ENCODE measurements at regions not wholly inside any gene's neighbourhood (a gene's known extent, or its start where the extent isn't known, plus 50 kb on each side); places are given as distances from the start of the nearest gene placed in this dataset.

DNA sequence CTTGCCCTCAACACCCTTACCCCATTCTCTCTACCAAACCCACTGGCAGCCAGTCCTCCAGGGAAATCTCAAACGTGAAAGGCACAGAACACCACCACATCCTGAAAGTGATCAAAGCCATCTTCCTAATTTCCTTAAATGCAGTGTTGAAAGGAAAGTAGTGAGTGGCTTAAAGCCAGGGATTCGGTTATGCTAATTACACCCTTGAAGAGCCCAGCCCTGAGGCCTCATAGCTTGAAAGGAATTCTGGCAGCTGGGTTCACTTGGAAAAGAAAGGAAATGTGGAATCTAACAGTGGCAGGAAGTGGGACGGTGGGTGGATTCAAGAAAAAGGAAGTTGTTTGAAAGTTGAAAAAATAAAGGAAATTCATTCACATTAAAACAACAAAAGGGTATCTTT is 73.0 kb upstream of the FICD start:
- ChIA-PET POLR2A (no interaction called here), CTCF (no interaction called here)
- H3K9me3 Mint-ChIP-seq, result peaks cover 0 to 4% (median 0%) of the 10 kb centered on the region in 3 donors
- peaks cover 21 to 48% of the 10 kb centered on the region in 2 donors for H3K27me3 Mint-ChIP-seq
- H3K4me1 ChIP-seq (ENCODE audit: control insufficient read depth in 1 of 2, extremely low read depth in 1 of 2, insufficient read depth in 2 of 2, low read length in 2 of 2), result no peaks in the 10 kb centered on the region
- H3K27me3 ChIP-seq (replicated peaks in 1 of 2; ENCODE audit: control insufficient read depth in 2 of 2, extremely low read depth in 1 of 2, insufficient read depth in 2 of 2, low read length in 1 of 2), result peaks cover 2 to 8% of the 10 kb centered on the region in 2 experiments
- no peak overlapping the region for H3K4me3 ChIP-seq (ENCODE audit: control insufficient read depth in 1 of 2, extremely low read depth in 1 of 2, low read length in 1 of 2)
- no peak overlapping the region for H3K27ac Mint-ChIP-seq
- WGBS (ENCODE audit: insufficient coverage), result no CpG with 5 or more reads among the region's 3 CpGs
- peaks cover 0 to 5% (median 0%) of the 10 kb centered on the region in 3 donors for H3K4me1 Mint-ChIP-seq
- H3K9me3 ChIP-seq, result no peaks in the 10 kb centered on the region
- ATAC-seq (replicated peaks in 1 of 4), result no peak
- H3K36me3 ChIP-seq (ENCODE audit: control insufficient read depth in 2 of 2, extremely low read depth in 1 of 2, insufficient read depth in 1 of 2, low read length in 1 of 2), result no peaks in the 10 kb centered on the region
- no peaks in the 10 kb centered on the region for H3K36me3 Mint-ChIP-seq
- no peak overlapping the region for H3K27ac ChIP-seq (ENCODE audit: low read length)
- no peak for DNase-seq
- no peak overlapping the region for H3K4me3 Mint-ChIP-seq

DNA sequence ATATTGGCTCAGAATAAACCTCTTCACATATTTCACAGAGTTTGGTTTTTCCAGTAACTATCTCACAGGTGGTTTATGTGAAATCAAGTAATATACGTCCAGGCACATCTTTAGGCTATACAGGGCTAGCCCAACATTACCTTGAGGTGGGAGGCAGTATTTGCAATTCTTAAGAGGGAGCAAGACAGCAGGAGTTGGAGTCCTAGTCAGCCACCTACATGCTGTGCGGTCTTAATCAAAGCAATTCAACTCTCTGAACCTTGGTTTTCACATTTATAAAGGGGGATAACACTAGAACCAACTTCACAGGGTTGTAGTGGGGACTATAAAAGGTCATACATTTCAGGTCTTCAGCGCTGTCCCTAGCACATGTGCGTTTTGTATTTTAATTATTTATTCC is 73.5 kb upstream of the FICD start:
- no CpG with 5 or more reads among the region's 4 CpGs for WGBS (ENCODE audit: insufficient coverage)
- ATAC-seq (replicated peaks in 1 of 4) (no peak), DNase-seq (no peak)
- Mint-ChIP-seq H3K4me1 (peaks cover 0 to 5% (median 0%) of the 10 kb centered on the region in 3 donors), H3K27ac (no peak overlapping the region), H3K9me3 (peaks cover 0 to 4% (median 0%) of the 10 kb centered on the region in 3 donors), H3K4me3 (no peak overlapping the region), H3K36me3 (no peaks in the 10 kb centered on the region), H3K27me3 (peaks cover 17 to 47% of the 10 kb centered on the region in 2 donors)
- ChIA-PET POLR2A (no interaction called here), CTCF (no interaction called here)
- Histone ChIP-seq H3K27ac (ENCODE audit: low read length) (no peak overlapping the region), H3K36me3 (ENCODE audit: control insufficient read depth in 2 of 2, extremely low read depth in 1 of 2, insufficient read depth in 1 of 2, low read length in 1 of 2) (no peaks in the 10 kb centered on the region), H3K9me3 (no peaks in the 10 kb centered on the region), H3K4me3 (ENCODE audit: control insufficient read depth in 1 of 2, extremely low read depth in 1 of 2, low read length in 1 of 2) (no peak overlapping the region), H3K27me3 (replicated peaks in 1 of 2; ENCODE audit: control insufficient read depth in 2 of 2, extremely low read depth in 1 of 2, insufficient read depth in 2 of 2, low read length in 1 of 2) (peaks cover 0 to 8% of the 10 kb centered on the region in 2 experiments), H3K4me1 (ENCODE audit: control insufficient read depth in 1 of 2, extremely low read depth in 1 of 2, insufficient read depth in 2 of 2, low read length in 2 of 2) (no peaks in the 10 kb centered on the region)

DNA sequence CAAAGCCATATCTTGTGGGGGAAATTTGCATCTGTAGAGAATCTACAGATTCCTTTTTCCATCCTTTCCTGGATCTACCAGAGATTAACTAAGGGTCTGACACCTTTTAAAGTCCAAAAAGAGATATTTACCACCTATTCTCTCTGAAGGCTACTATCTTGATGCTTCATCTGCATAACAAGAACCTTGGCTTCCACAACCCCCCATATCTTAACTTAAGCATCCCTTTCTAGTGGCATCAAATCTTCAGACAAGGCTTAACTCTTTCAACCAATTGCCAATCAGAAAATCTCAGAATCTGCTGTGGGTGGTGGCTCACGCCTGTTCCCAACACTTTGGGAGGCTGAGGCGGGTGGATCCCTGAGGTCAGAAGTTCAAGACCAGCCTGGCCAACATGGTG is 74.3 kb upstream of the FICD start:
- no peaks in the 10 kb centered on the region for H3K4me1 ChIP-seq (ENCODE audit: control insufficient read depth in 1 of 2, extremely low read depth in 1 of 2, insufficient read depth in 2 of 2, low read length in 2 of 2)
- H3K4me1 Mint-ChIP-seq, result peaks cover 0 to 5% (median 0%) of the 10 kb centered on the region in 3 donors
- H3K36me3 ChIP-seq (ENCODE audit: control insufficient read depth in 2 of 2, extremely low read depth in 1 of 2, insufficient read depth in 1 of 2, low read length in 1 of 2), result no peaks in the 10 kb centered on the region
- H3K4me3 Mint-ChIP-seq, result no peak overlapping the region
- ChIA-PET CTCF (no interaction called here), POLR2A (no interaction called here)
- peaks cover 0 to 4% (median 0%) of the 10 kb centered on the region in 3 donors for H3K9me3 Mint-ChIP-seq
- peaks cover 18 to 47% of the 10 kb centered on the region in 2 donors for H3K27me3 Mint-ChIP-seq
- H3K27ac Mint-ChIP-seq, result no peak overlapping the region
- peaks cover 0 to 8% of the 10 kb centered on the region in 2 experiments for H3K27me3 ChIP-seq (replicated peaks in 1 of 2; ENCODE audit: control insufficient read depth in 2 of 2, extremely low read depth in 1 of 2, insufficient read depth in 2 of 2, low read length in 1 of 2)
- 92% methylated on average over 2 of the region's 2 CpGs for WGBS (ENCODE audit: insufficient coverage)
- no peaks in the 10 kb centered on the region for H3K9me3 ChIP-seq
- no peak for ATAC-seq (replicated peaks in 1 of 4)
- no peak for DNase-seq
- H3K4me3 ChIP-seq (ENCODE audit: control insufficient read depth in 1 of 2, extremely low read depth in 1 of 2, low read length in 1 of 2), result no peak overlapping the region
- H3K36me3 Mint-ChIP-seq, result no peaks in the 10 kb centered on the region
- no peak overlapping the region for H3K27ac ChIP-seq (ENCODE audit: low read length)

DNA sequence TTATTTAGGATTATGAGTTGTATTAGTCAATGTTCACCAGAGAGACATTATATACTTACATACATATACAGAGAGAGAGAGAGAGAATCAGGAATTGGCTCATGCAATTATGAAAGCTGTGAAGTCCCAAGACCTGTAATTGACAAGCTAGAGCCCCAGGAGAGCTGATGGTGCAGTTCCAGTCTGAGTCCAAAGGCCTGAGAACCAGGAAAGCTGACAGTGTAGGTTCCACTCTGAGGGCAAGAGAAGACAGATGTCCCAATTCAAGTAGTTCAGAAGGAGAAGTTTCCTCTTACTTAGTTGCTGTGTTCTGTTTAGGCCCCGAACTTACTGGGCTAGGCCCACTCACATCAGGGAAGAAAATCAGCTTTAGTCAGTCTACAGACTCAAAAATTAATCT is 76.4 kb upstream of the FICD start:
- H3K9me3 ChIP-seq, result no peaks in the 10 kb centered on the region
- CTCF ChIA-PET, result no interaction called here
- Mint-ChIP-seq H3K4me3 (no peak overlapping the region), H3K4me1 (peaks cover 0 to 5% (median 0%) of the 10 kb centered on the region in 3 donors), H3K9me3 (peaks cover 0 to 4% (median 0%) of the 10 kb centered on the region in 3 donors), H3K27me3 (peaks cover 18 to 39% of the 10 kb centered on the region in 2 donors), H3K27ac (no peak overlapping the region), H3K36me3 (no peaks in the 10 kb centered on the region)
- H3K4me1 ChIP-seq (ENCODE audit: control insufficient read depth in 1 of 2, extremely low read depth in 1 of 2, insufficient read depth in 2 of 2, low read length in 2 of 2), result no peaks in the 10 kb centered on the region
- no peak overlapping the region for H3K27ac ChIP-seq (ENCODE audit: low read length)
- no CpG with 5 or more reads among the region's 1 CpG for WGBS (ENCODE audit: insufficient coverage)
- peaks cover 0 to 11% of the 10 kb centered on the region in 2 experiments for H3K27me3 ChIP-seq (replicated peaks in 1 of 2; ENCODE audit: control insufficient read depth in 2 of 2, extremely low read depth in 1 of 2, insufficient read depth in 2 of 2, low read length in 1 of 2)
- POLR2A ChIA-PET, result no interaction called here
- DNase-seq (no peak), ATAC-seq (replicated peaks in 1 of 4) (no peak)
- H3K36me3 ChIP-seq (ENCODE audit: control insufficient read depth in 2 of 2, extremely low read depth in 1 of 2, insufficient read depth in 1 of 2, low read length in 1 of 2), result no peaks in the 10 kb centered on the region
- no peak overlapping the region for H3K4me3 ChIP-seq (ENCODE audit: control insufficient read depth in 1 of 2, extremely low read depth in 1 of 2, low read length in 1 of 2)

DNA sequence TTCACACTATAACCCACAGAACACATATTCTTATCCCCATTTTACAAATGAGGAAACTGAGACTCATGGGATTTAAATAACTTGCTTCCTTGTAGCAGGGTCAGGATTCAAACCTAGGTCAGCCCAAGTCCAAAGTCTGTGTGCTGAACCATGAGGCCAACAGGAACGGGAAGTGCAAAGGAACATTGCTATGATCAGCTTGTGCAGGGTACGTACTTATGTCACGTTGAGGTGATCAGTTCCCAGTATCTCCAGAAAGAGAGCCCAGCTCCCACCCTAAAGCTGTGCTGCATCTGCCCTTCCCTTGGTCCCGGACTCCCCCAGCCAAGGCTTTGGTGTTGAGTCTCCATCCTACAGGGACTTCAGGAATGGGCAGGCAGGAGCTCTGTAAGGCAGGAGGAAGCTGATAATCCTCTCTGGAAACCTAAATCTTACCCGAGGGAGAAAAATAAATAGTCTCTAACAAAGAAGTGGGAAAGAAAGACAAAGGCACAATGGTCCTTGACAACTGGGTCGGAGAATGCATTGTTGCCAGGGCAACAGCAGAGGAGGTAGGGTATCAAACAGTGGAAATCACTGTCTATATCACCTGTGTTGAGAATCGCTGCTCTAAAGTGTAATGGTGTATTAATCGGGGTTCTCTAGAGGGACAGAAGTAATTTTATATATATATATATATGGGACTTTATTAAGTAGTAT is 82.5 kb upstream of the FICD start:
- peaks cover 13 to 28% of the 10 kb centered on the region in 2 donors for H3K27me3 Mint-ChIP-seq
- Histone ChIP-seq H3K4me1 (ENCODE audit: control insufficient read depth in 1 of 2, extremely low read depth in 1 of 2, insufficient read depth in 2 of 2, low read length in 2 of 2) (no peaks in the 10 kb centered on the region), H3K36me3 (ENCODE audit: control insufficient read depth in 2 of 2, extremely low read depth in 1 of 2, insufficient read depth in 1 of 2, low read length in 1 of 2) (no peaks in the 10 kb centered on the region), H3K9me3 (no peaks in the 10 kb centered on the region), H3K4me3 (ENCODE audit: control insufficient read depth in 1 of 2, extremely low read depth in 1 of 2, low read length in 1 of 2) (no peak overlapping the region), H3K27ac (ENCODE audit: low read length) (no peak overlapping the region), H3K27me3 (replicated peaks in 1 of 2; ENCODE audit: control insufficient read depth in 2 of 2, extremely low read depth in 1 of 2, insufficient read depth in 2 of 2, low read length in 1 of 2) (peaks cover 0 to 6% of the 10 kb centered on the region in 2 experiments)
- H3K36me3 Mint-ChIP-seq, result no peaks in the 10 kb centered on the region
- no peaks in the 10 kb centered on the region for H3K9me3 Mint-ChIP-seq
- H3K27ac Mint-ChIP-seq, result no peak overlapping the region
- H3K4me1 Mint-ChIP-seq, result no peaks in the 10 kb centered on the region
- no peak overlapping the region for H3K4me3 Mint-ChIP-seq
- DNase-seq (no peak), ATAC-seq (replicated peaks in 1 of 4) (no peak)
- WGBS (ENCODE audit: insufficient coverage), result 91% methylated on average over 4 of the region's 8 CpGs
- CTCF ChIA-PET, result no interaction called here
- POLR2A ChIA-PET, result no interaction called here

DNA sequence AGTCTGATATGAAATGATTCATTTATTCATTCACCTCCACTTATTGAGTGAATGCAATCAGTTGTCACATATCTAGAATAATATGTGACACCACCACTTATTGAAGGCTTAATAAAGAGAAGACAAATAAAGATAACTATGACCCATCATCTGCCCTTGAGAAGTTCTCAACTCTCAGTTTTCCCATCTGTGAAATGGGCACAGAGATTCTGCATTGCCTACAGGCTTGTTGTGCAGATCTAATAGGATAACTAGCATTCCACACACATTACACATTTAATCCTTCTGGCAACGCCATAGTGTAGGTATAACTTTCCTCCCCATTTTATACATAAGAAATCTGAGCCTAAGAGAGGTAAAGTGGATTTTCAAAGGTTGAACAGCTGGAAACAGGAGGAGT is 84.2 kb upstream of the FICD start:
- Histone ChIP-seq H3K9me3 (no peaks in the 10 kb centered on the region), H3K4me3 (ENCODE audit: control insufficient read depth in 1 of 2, extremely low read depth in 1 of 2, low read length in 1 of 2) (no peak overlapping the region), H3K4me1 (ENCODE audit: control insufficient read depth in 1 of 2, extremely low read depth in 1 of 2, insufficient read depth in 2 of 2, low read length in 2 of 2) (no peaks in the 10 kb centered on the region), H3K27me3 (replicated peaks in 1 of 2; ENCODE audit: control insufficient read depth in 2 of 2, extremely low read depth in 1 of 2, insufficient read depth in 2 of 2, low read length in 1 of 2) (peaks cover 0 to 14% of the 10 kb centered on the region in 2 experiments), H3K36me3 (ENCODE audit: control insufficient read depth in 2 of 2, extremely low read depth in 1 of 2, insufficient read depth in 1 of 2, low read length in 1 of 2) (no peaks in the 10 kb centered on the region), H3K27ac (ENCODE audit: low read length) (no peak overlapping the region)
- H3K4me1 Mint-ChIP-seq, result no peaks in the 10 kb centered on the region
- WGBS (ENCODE audit: insufficient coverage), result no CpG with 5 or more reads among the region's 1 CpG
- H3K36me3 Mint-ChIP-seq, result no peaks in the 10 kb centered on the region
- no peak for DNase-seq
- no peak for ATAC-seq (replicated peaks in 1 of 4)
- ChIA-PET POLR2A (no interaction called here), CTCF (no interaction called here)
- peaks cover 12 to 22% of the 10 kb centered on the region in 2 donors for H3K27me3 Mint-ChIP-seq
- no peak overlapping the region for H3K27ac Mint-ChIP-seq
- no peak overlapping the region for H3K4me3 Mint-ChIP-seq
- no peaks in the 10 kb centered on the region for H3K9me3 Mint-ChIP-seq

DNA sequence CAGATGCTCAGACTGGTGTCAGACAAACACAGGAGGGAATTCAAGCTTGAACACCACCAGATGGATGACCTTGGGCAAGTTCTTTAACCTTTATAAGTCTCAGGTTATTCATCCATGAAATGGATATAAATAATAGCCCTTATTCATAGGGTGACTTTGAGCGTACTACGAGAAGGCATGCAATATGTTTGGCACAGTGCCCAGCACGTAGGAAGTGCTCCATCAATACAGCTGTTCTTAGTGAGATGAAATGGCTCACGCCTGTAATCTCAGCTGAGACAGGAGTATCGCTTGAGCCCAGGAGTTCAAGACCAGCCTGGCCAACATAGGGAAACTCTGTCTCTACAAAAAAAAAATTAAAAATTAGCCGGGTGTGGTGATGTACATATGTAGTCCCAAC is 84.8 kb upstream of the FICD start:
- peaks cover 9 to 20% of the 10 kb centered on the region in 2 donors for H3K27me3 Mint-ChIP-seq
- POLR2A ChIA-PET, result no interaction called here
- no peak for DNase-seq

More for the DNA sequence above, 84.8 kb upstream of the FICD start:
- CTCF ChIA-PET, result no interaction called here
- Histone ChIP-seq H3K9me3 (no peaks in the 10 kb centered on the region), H3K27me3 (replicated peaks in 1 of 2; ENCODE audit: control insufficient read depth in 2 of 2, extremely low read depth in 1 of 2, insufficient read depth in 2 of 2, low read length in 1 of 2) (peaks cover 0 to 17% of the 10 kb centered on the region in 2 experiments), H3K36me3 (ENCODE audit: control insufficient read depth in 2 of 2, extremely low read depth in 1 of 2, insufficient read depth in 1 of 2, low read length in 1 of 2) (no peaks in the 10 kb centered on the region), H3K4me1 (ENCODE audit: control insufficient read depth in 1 of 2, extremely low read depth in 1 of 2, insufficient read depth in 2 of 2, low read length in 2 of 2) (no peaks in the 10 kb centered on the region), H3K27ac (ENCODE audit: low read length) (no peak overlapping the region), H3K4me3 (ENCODE audit: control insufficient read depth in 1 of 2, extremely low read depth in 1 of 2, low read length in 1 of 2) (no peak overlapping the region)
- no CpG with 5 or more reads among the region's 6 CpGs for WGBS (ENCODE audit: insufficient coverage)
- Mint-ChIP-seq H3K9me3 (no peaks in the 10 kb centered on the region), H3K27ac (no peak overlapping the region), H3K4me1 (no peaks in the 10 kb centered on the region), H3K36me3 (no peaks in the 10 kb centered on the region), H3K4me3 (no peak overlapping the region)
- ATAC-seq (replicated peaks in 1 of 4), result no peak

Data from T-cell (primary cell).